Kidney epithelial cell (primary cell): ENCODE measurements at regions not wholly inside any gene's neighbourhood (a gene's known extent, or its start where the extent isn't known, plus 50 kb on each side); places are given as distances from the start of the nearest gene placed in this dataset.
"Not testable (repeated sequence)": the region's sequence is repeated elsewhere in the genome, so short reads cannot be mapped to it uniquely, and the experiment has no call there.

Source experiments
- DNase-seq: peaks from one replicate; pipeline ENCODE4 v3.0.0-alpha.2; 2010; ENCODE audit warnings: low read depth
- H3K27me3 ChIP-seq: 2 replicates; pipeline ENCODE4 v1.6.0; 2011; ENCODE audit warnings: low read length; ENCODE audit not compliant: control insufficient read depth, insufficient read depth
- H3K36me3 ChIP-seq: 2 replicates; pipeline ENCODE4 v1.5.1; 2011; ENCODE audit warnings: low read length; ENCODE audit not compliant: control insufficient read depth, insufficient read depth
- H3K4me3 ChIP-seq: 2 replicates; pipeline ENCODE4 v1.5.1; 2011; ENCODE audit warnings: low read depth, mild to moderate bottlenecking, control low read depth, low read length
- TF ChIP-seq, protein P1 (sequence below): IDR thresholded peaks from 2 replicates; pipeline ENCODE4 v1.5.1; 2011; ENCODE audit warnings: mild to moderate bottlenecking, moderate library complexity, low read length, control low read depth, inconsistent platforms; ENCODE audit not compliant: insufficient read depth, poor library complexity, severe bottlenecking

DNA sequence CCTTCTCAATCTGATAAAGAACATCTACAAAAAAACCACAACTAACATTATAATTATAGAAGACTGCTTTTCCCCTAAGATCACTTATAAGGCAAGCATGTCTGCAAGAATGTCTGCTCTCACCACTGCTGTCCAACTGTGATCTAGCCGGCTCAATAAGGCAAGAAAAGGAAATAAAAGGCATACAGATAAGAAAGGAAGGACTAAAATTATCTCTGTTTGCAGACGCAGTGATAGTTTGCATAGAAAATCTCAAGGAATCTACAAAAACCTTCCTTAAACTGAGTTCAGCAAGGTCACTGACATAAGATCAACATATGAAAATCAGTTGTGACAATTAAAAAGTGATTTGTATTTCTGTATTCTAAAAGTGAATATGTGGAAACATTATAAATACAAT lies 138.0 kb upstream of the EGLN3 start:
- Histone ChIP-seq H3K4me3 (no peak overlapping the region), H3K27me3 (no peaks in the 10 kb centered on the region), H3K36me3 (no peaks in the 10 kb centered on the region)
- no peak for DNase-seq
- TF ChIP-seq, protein P1, sequence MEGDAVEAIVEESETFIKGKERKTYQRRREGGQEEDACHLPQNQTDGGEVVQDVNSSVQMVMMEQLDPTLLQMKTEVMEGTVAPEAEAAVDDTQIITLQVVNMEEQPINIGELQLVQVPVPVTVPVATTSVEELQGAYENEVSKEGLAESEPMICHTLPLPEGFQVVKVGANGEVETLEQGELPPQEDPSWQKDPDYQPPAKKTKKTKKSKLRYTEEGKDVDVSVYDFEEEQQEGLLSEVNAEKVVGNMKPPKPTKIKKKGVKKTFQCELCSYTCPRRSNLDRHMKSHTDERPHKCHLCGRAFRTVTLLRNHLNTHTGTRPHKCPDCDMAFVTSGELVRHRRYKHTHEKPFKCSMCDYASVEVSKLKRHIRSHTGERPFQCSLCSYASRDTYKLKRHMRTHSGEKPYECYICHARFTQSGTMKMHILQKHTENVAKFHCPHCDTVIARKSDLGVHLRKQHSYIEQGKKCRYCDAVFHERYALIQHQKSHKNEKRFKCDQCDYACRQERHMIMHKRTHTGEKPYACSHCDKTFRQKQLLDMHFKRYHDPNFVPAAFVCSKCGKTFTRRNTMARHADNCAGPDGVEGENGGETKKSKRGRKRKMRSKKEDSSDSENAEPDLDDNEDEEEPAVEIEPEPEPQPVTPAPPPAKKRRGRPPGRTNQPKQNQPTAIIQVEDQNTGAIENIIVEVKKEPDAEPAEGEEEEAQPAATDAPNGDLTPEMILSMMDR: no peak

DNA sequence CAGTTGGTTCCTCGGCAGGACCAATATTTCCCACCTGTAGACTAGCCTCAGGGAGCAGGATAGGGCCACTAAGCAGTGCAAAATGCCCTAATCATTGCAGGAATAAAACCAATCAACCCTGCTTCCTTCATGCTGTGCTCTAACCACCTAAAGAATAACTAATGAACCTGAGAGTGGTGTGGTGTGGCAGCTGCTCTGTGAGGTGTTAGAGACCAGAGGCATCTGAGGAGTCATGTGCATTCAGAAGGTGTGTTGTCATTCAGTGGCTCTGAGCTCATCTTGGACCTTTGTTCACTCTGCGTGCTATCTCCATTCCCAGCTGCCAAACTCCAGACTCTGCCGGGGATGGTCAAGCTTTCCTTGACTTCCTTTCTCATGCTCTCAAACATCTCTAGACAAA lies 136.7 kb upstream of the EGLN3 start:
- TF ChIP-seq, protein P1: no peak
- no peak for DNase-seq

DNA sequence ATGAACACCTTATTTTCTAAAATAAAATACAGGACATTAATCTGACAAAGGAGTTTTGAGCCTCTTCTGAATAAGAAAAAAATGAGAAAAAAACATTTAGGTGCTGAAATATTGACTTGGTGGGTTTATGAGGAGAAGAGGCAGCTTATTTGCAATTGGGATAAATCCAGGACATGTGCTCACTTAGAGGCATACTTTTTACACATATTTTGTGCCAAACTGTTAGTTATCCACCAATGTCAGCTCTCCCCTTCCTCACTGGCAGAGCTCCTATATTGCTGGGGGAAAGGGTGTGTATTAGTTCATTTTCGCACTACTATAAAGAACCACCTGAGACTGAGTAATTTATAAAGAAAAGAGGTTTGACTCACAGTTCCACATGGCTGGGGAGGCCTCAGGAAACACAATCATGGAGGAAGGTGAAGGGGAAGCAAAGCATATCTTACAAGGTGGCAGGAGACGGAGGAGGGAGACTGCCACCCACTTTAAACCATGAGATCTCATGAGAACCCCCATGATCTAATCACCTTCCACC lies 135.4 kb upstream of the EGLN3 start:
- H3K4me3 ChIP-seq: no peak overlapping the region
- no peak for DNase-seq
- TF ChIP-seq, protein P1: no peak
- H3K36me3 ChIP-seq: no peaks in the 10 kb centered on the region
- H3K27me3 ChIP-seq: no peaks in the 10 kb centered on the region

More for the DNA sequence above, 136.7 kb upstream of the EGLN3 start:
- no peak overlapping the region for H3K4me3 ChIP-seq
- no peaks in the 10 kb centered on the region for H3K36me3 ChIP-seq
- H3K27me3 ChIP-seq: no peaks in the 10 kb centered on the region

GRCh38 chr14:34085695-34086094 lies 134.8 kb upstream of the EGLN3 start:
- TF ChIP-seq, protein P1: no peak
- H3K4me3 ChIP-seq: no peak overlapping the region

DNA sequence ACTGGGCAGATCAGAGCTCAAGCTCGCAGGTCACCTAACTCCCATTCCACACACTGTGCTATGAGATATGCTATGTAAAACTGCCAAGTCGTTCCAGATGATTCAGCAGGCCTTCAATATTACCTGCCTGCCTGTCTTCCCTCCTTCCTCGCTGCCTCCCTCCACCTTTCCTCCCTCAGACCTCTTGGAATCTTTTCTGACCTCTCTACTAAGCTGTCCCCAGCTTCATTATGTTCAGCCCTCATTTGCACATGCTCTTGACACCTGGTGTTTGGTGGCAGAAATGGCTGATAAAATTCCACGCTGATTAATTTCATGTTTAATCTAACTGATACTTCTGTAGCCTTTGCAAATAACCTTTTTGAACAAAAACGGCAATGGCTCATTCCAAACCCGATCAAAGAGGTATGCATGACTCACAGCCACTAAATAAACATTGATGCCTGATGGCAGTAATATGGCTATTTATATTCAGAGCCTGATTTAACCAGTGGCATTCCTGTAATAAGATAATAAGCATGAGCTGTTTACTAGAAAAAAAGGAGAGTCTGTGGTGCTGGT lies 130.8 kb upstream of the EGLN3 start:
- TF ChIP-seq, protein P1: no peak
- no peak for DNase-seq
- Histone ChIP-seq H3K4me3 (no peak overlapping the region), H3K27me3 (no peaks in the 10 kb centered on the region), H3K36me3 (no peaks in the 10 kb centered on the region)

More at GRCh38 chr14:34085695-34086094, 134.8 kb upstream of the EGLN3 start:
- Histone ChIP-seq H3K27me3 (no peaks in the 10 kb centered on the region), H3K36me3 (no peaks in the 10 kb centered on the region)
- DNase-seq: no peak

- no peak for DNase-seq
- TF ChIP-seq, protein P1: no peak
- H3K27me3 ChIP-seq: no peaks in the 10 kb centered on the region
- no peaks in the 10 kb centered on the region for H3K36me3 ChIP-seq
- H3K4me3 ChIP-seq: no peak overlapping the region
These were observed 130.3 kb upstream of the EGLN3 start for GRCh38 chr14:34081101-34081575.

- H3K36me3 ChIP-seq, H3K27me3 ChIP-seq, H3K4me3 ChIP-seq, DNase-seq: not testable (repeated sequence)
These were observed 128.8 kb upstream of the EGLN3 start for GRCh38 chr14:34079643-34080042.
